Suprapubic skin (tissue), 4 donors: ENCODE measurements at regions not wholly inside any gene's neighbourhood (a gene's known extent, or its start where the extent isn't known, plus 50 kb on each side); places are given as distances from the start of the nearest gene placed in this dataset.

Experiments used
- POLR2A ChIP-seq, 2 donors: fragments of 450-650 bp; IDR thresholded peaks; one replicate each; pipeline ENCODE4 v1.6.1; 2017; ENCODE audit warnings: antibody characterized with exemption in 2 of 2, mild to moderate bottlenecking in 2 of 2, moderate library complexity in 2 of 2
- POLR2AphosphoS5 ChIP-seq, 3 donors: sonication (generic); formaldehyde crosslinking; IDR thresholded peaks; one replicate each; pipeline ENCODE4 v1.6.1; 2017; ENCODE audit warnings: antibody characterized with exemption in 3 of 3
- TF ChIP-seq, protein P1 (sequence below), 2 donors: fragments of 200-600 bp in 1 of 2; fragments of 450-650 bp in 1 of 2; sonication (generic) in 1 of 2; IDR thresholded peaks; one replicate each; pipeline ENCODE4 v1.5.1; 2016 to 2019; ENCODE audit warnings: antibody characterized with exemption in 2 of 2, mild to moderate bottlenecking in 1 of 2, moderate library complexity in 1 of 2

DNA sequence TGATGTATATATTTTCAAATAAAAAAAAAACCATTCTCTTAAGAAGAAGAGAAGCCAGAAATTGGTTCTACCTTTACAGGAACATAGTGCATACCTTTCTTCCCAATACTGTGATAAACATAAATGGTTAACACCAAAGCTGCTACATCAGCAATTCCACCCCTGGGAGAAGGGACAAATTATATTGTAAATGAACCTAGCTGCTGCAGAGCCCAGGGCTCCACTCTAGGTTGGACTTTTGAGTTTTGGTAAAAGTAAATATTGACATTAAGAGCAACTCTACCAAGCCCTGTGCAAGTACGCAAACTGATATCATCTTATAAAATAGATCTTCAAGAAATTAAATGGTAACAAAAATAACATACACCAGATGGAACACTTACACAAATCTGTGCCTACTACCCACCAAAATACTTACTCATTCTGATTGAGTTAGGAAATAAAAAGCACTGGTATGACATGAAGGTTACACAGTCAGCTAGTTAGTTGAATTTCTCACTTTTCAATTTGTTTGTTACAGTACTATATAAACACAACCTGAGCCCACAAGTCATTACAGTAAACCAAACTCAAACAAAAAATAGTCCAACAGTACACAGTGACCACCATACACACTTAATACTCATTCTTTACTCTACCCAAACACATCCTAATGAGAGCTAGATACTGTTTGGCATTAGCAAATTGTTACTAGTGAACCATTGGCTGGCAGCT lies 223.3 kb upstream of the HEY2 start:
- no peak for TF ChIP-seq POLR2A (IDR thresholded peaks at IDR 0.05)
- TF ChIP-seq, protein P1, sequence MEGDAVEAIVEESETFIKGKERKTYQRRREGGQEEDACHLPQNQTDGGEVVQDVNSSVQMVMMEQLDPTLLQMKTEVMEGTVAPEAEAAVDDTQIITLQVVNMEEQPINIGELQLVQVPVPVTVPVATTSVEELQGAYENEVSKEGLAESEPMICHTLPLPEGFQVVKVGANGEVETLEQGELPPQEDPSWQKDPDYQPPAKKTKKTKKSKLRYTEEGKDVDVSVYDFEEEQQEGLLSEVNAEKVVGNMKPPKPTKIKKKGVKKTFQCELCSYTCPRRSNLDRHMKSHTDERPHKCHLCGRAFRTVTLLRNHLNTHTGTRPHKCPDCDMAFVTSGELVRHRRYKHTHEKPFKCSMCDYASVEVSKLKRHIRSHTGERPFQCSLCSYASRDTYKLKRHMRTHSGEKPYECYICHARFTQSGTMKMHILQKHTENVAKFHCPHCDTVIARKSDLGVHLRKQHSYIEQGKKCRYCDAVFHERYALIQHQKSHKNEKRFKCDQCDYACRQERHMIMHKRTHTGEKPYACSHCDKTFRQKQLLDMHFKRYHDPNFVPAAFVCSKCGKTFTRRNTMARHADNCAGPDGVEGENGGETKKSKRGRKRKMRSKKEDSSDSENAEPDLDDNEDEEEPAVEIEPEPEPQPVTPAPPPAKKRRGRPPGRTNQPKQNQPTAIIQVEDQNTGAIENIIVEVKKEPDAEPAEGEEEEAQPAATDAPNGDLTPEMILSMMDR (IDR thresholded peaks at IDR 0.05): no peak
- no peak for TF ChIP-seq POLR2AphosphoS5 (IDR thresholded peaks at IDR 0.05)
